Activated CD4-positive, alpha-beta T cell treated with anti-CD3 and anti-CD28 coated beads, Interleukin-2, amount 50 U/mL, for 16 hours (primary cell): ENCODE measurements at regions not wholly inside any gene's neighbourhood (a gene's known extent, or its start where the extent isn't known, plus 50 kb on each side); places are given as distances from the start of the nearest gene placed in this dataset.

ENCODE experiments used
- DNase-seq: peaks from one replicate; pipeline ENCODE4 v3.0.0-alpha.2; 2020

GRCh38 chr2:15049096-15049993, 416.8 kb downstream of the LRATD1 start:
- no peak for DNase-seq

DNA sequence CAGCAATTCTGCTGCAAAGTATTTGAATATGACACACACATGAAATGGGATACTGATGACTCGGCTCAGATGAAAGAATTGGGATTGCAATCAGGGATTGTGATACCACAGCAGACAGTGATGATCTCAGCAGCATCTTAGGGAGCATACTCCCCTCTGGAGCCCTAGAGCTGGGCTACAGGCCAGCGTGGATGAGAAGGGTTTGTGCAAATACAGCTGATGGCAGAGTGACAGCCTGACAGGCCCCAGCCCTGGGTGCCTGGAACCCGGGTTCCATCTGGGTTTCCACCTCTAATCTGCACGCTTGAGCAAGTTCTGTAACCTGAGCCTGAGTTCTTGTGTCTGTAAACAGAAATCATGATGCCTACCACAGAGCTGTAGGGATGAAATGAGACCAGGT, 418.0 kb downstream of the LRATD1 start:
- DNase-seq, result no peak

DNA sequence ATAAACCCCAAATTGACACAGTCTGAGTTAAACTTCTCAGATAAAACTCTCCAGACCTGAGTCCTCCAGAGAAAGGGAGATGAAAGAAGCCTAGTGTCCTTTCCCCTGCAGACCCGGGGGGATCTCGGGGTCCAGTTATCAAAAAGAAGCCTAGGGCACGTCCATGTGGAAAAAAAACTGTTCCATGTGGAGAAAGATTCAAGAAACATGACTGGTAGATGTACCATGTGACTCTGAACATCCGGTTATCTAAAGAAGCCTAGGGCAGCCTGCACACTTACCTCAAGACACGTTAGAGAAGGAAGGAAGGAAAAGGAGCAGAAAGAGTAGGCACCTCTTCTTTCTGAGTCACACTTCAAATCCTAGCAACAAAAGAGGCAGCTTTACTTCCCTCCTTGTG, 421.0 kb downstream of the LRATD1 start:
- no peak for DNase-seq

DNA sequence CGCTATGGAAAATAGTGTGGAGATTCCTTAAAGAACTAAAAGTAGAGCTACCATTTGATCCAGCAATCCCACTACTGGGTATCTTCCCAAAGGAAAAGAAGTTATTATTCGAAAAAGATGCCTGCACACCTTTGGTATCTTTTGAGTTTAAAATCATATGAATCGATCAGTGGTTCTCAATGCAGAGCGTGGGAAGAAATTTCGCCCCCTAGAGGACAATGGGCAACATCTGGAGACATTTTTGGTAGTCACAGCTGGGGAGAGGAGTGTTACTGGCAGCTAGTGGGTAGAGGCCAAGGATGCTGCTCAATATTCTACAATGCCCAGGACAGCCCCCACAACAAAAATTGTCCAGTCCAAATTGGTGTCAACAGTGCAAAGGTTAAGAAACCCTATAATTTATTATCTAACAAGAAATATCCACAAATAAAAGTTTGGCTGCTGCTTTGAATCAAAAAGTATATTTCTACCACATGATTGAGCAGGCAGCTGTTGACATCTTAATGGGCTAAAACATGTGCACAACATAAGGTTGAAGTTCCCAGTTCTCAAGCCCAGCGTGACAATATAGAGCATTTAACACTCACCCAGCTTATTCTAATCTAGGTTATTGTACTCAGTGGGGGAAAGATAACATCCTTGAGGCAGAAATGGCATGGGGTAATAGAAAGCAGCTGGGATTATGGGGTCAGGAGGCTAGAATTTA, 425.7 kb downstream of the LRATD1 start:
- peak; percentile 33 for DNase-seq

- no peak for DNase-seq
Measured at GRCh38 chr2:15058721-15059157, 426.2 kb downstream of the LRATD1 start.

GRCh38 chr2:15059870-15060512, 427.5 kb downstream of the LRATD1 start:
- no peak for DNase-seq

DNA sequence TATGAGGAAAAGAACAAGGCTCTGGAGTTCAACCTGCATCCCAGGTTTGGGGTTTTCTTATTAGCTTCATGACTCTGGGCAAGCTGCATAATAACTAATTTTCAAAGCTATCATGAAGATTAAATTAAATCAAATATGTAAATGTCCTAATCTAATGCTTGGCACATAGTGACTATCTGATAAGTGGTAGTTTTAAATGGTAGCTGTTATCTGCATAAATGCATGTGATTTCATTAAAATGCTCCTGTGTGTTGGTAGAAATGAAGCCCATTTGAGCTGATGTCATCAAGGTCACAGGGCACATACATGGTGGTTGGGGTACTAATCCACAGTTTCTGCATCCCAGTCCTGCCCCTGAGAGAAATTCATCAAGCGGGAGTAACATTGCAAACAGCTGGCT, 428.8 kb downstream of the LRATD1 start:
- no peak for DNase-seq

- DNase-seq, result no peak
Measured at GRCh38 chr2:15066138-15066537, 433.6 kb downstream of the LRATD1 start.

- DNase-seq, result no peak
Measured at GRCh38 chr2:15069149-15069548, 436.6 kb downstream of the LRATD1 start.

DNA sequence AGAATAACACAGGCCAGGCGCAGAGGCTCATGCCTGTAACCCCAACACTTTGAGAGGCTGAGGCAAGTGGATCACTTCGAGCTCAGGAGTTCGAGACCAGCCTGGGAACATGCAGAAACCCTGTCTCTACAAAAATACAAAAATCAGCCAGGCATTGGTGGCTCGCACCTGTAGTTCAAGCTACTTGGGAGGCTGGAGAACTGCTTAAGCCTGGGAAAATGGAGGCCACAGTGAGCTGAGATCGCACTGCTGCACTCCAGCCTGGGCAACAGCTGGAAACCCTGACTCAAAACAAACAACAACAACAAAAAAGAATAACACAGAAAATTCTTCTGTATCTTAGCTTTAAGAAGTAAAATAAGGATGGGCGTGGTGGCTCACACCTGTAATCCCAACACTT, 440.3 kb downstream of the LRATD1 start:
- DNase-seq, result no peak

DNA sequence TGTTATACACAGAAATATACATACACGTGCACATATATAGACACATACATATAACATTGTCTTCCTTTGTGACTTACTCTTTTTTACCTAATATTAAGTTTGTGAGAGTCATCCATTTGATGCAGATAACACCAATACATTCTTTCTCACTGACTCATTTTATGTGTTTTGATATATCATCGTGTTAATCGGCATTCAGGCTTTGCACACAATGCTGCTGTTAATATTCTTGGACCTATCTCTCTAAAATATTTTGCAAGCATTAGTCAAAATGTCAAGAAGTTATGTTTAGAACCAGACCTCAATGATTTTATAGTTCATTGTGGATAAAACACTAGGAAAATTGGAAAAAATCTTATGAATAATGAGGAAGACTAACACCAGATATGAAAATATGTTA, 441.1 kb downstream of the LRATD1 start:
- DNase-seq, result no peak

GRCh38 chr2:15074319-15074718, 441.8 kb downstream of the LRATD1 start:
- no peak for DNase-seq

DNA sequence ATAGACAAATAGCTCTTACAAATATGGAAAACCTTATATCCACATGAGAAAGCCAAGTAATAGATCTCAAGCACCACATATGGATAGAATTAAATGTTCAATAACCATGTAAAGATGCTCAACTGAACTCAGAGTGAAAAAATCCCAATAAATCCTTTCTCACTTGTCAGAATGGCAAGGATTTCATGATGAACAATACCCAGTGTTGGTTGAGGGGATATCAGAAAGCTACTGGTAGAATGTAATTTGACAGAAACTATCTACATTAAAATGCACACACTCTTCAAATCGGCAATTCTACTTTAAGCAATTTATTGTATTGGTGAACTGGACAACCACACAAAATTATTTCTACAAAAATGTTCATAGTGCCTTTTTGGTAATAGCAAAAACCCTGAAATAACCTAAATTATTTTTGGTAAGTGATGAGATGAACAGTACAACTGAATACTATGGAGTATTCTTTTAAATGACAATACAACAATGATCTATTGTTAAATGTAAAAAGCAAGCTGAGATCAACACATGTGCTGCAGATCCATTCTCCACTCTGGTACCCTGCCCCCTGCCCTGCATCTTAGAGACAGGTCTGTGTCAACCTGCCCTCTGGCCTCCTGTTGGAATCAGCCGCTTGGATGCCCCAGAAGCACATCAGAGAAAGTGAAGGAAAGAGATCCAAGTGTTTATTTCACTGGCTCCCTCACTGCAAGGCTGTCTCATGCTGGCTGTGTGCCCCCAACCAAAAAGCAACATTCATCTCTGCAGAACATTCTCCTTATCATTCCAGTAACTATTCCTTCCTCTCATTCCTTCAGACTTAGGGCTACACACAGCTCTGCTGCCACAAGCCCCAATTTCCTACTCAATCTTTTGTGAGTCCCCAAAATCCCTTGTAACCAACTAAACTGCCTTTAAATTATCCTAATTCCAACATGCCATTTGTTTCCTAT, 442.5 kb downstream of the LRATD1 start:
- no peak for DNase-seq

GRCh38 chr2:15076668-15077067, 444.2 kb downstream of the LRATD1 start:
- no peak for DNase-seq

DNA sequence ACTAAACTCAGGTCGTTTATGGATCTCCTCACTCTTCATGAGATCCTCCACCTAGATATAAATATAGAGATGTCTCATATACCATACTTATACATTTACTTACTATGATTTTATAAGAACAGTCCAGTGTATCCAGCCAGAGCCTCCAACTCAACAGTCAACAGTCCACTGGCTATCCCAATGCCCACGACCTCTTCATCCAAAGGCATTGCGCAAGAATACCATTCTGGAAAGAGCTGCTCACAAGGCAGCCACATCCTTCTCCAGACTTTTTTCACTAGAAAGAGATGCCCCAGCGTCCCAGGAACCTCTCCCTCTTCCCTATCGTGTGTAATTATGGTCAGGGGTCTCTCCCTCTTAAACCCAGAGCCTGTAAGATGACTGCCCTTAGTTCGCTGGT, 448.8 kb downstream of the LRATD1 start:
- no peak for DNase-seq

GRCh38 chr2:15082105-15083058, 449.9 kb downstream of the LRATD1 start:
- no peak for DNase-seq

GRCh38 chr2:15084826-15085489, 452.4 kb downstream of the LRATD1 start:
- DNase-seq, result no peak

- DNase-seq, result no peak
Measured at GRCh38 chr2:15092181-15092580, 459.7 kb downstream of the LRATD1 start.

DNA sequence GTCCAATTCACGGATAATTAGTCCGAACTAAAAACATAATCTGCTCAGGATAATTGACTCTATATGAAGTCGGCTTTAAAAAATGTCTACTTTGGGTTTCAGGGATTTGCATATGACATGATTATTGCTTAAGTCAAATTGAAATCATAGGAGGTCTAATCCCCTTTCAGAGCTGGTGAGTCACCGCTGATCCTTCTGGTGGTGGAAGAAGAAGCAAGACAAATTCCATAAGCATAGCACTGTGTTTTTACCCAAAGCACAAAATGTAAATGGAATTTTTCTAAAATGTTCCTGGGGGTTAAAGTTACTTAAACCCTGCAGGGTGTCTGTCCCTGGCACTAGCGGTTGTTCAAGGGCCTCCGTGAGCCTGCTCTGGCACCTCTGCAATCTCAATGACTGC, 460.2 kb downstream of the LRATD1 start:
- DNase-seq, result no peak

DNA sequence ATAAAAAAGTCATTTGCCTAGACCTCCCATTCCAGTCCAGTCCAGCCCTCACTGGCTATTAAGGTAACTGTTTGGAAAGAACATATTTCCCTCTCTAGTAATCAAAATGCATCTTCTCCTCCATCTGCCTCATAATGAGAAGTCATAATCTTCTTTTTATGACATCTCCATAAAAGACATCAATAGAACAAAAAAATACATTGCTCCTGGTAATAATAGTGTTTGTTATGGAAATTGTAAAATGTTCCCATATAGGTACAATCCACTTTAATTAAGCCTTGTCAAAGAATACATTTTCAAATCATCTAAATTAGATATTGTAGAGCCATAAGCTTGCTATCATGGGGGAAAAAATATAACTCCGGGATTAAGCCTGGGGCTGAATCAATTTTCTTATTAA, 461.6 kb downstream of the LRATD1 start:
- no peak for DNase-seq

DNA sequence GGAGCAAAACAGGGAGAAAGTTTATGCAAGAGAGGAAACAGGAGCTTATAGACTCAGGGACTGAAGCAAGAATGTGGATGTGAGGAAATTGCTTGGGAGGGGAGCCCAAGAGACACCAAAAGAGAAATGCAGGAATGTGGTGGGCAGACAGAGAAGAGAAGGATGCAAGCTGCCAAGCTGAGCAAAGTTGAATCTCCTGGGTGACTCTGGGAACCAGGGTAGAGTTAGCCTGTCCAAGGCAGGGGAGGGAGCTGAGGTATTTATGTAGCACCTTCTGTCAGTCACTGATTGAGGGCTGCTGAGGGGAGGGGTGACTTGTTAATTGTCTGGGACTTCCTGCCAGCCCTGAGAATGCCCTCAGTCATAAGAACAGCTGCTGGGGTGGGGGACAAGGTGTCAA, 464.3 kb downstream of the NBAS start:
- DNase-seq, result no peak
